ENCODE measurements at regions not wholly inside any gene's neighbourhood (a gene's known extent, or its start where the extent isn't known, plus 50 kb on each side); places are given as distances from the start of the nearest gene placed in this dataset.

DNA sequence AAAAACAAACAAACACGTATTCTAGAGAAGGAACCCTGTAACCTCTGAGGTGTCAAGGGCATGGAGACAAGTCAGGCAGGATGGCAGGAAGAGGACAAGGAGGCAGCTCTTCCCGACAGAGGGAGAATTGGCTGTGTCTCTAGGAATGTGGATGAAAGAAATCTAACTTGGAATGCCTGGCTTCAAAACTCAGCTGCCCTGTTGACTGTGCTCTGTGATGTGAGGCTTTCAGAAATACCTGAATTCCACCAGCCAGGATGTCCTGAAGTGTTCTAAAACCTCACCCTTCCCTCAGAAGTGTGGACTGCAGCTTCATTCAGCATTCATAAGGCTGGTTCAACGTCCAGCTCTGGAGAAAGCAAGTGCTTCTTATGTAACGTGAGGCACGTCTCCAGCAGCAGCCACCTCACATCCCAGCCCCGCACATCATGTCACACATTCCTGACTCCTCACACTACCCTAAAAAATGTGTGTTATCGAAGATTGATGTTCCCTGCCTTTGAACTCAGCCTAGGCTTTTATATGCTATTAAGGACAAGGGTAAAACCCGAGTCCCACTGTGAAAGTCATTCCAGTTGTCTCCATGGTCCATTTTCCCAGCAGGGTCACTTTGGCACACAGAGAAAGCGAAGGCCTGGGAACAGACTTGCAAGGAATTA is 398.9 kb downstream of the ETS1 start:
- TF ChIP-seq, protein P1, sequence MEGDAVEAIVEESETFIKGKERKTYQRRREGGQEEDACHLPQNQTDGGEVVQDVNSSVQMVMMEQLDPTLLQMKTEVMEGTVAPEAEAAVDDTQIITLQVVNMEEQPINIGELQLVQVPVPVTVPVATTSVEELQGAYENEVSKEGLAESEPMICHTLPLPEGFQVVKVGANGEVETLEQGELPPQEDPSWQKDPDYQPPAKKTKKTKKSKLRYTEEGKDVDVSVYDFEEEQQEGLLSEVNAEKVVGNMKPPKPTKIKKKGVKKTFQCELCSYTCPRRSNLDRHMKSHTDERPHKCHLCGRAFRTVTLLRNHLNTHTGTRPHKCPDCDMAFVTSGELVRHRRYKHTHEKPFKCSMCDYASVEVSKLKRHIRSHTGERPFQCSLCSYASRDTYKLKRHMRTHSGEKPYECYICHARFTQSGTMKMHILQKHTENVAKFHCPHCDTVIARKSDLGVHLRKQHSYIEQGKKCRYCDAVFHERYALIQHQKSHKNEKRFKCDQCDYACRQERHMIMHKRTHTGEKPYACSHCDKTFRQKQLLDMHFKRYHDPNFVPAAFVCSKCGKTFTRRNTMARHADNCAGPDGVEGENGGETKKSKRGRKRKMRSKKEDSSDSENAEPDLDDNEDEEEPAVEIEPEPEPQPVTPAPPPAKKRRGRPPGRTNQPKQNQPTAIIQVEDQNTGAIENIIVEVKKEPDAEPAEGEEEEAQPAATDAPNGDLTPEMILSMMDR (IDR thresholded peaks at IDR 0.05), result no peak
- TF ChIP-seq EZH2 (IDR thresholded peaks at IDR 0.05; ENCODE audit: borderline replicate concordance, insufficient read depth, low read depth, low read length, poor library complexity, severe bottlenecking), result no peak

Data from B cell (primary cell).